Stimulated activated CD8-positive, alpha-beta memory T cell treated with anti-CD3 and anti-CD28 coated beads, Interleukin-4, amount 100 ng/mL, for 48 hours (primary cell): ENCODE measurements at regions not wholly inside any gene's neighbourhood (a gene's known extent, or its start where the extent isn't known, plus 50 kb on each side); places are given as distances from the start of the nearest gene placed in this dataset.

Experiments
- DNase-seq: peaks from one replicate; pipeline ENCODE4 v3.0.0-alpha.2; 2020

GRCh38 chr2:2574401-2575180, 243.5 kb upstream of the MYT1L start:
- no peak for DNase-seq

DNA sequence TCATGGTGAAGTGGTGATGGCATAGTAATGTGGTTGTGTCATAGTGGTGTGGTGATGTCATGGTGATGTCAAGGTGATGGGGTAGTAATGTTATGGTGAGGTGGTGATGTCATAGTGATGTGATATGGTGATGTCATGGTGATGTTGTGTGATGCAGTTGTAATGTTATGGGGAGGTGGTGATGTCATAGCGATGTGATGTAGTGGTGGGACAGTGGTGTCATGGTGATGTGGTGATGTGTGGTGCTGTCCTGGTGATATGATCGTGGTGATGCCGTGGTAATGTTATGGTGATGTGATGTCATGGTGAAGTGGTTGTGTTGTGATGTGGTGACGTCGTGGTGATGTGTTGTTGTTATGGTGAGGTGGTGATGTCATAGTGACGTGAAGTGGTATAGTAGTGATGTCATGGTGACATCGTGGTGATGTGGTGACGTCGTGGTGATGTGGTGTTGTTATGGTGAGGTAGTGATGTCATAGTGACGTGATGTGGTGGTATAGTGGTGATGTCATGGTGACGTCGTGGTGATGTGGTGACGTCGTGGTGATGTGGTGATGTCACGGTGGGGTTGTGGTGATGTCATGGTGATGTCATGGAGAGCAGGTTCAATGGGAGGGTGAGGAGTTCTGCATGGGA, 242.7 kb upstream of the MYT1L start:
- DNase-seq, result no peak

GRCh38 chr2:2573205-2573604, 242.1 kb upstream of the MYT1L start:
- DNase-seq, result no peak

DNA sequence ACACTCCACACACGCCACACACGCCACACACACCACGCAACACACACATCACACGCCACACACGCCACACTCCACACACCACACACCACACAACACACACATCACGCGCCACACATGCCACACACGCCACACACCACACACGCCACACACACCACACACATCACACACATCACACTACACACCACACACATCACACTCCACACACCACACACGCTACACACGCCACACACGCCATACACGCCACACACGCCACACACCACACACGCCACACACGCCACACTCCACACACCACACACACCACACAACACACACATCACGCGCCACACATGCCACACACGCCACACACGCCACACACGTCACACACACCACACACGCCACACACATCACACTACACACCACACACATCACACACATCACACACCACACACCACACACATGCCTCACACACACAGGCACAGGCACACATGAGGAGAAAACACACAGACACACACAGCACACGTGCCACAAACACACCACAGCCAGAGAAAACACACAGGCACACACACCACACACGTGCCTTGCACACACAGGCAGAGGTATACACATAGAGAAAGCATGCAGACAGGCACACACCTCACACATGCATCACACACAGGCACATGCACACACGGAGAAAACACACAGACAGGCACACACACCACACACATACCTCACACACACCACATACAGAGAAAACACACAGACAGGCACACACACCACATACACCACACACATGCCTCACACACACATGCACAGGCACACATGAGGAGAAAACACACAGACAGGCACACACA, 241.5 kb upstream of the MYT1L start:
- no peak for DNase-seq

- DNase-seq, result no peak
These were observed 240.5 kb upstream of the MYT1L start for GRCh38 chr2:2571301-2572150.

- DNase-seq, result no peak
These were observed 239.8 kb upstream of the MYT1L start for GRCh38 chr2:2570871-2571270.

- DNase-seq, result no peak
These were observed 239.3 kb upstream of the MYT1L start for GRCh38 chr2:2570360-2570759.

DNA sequence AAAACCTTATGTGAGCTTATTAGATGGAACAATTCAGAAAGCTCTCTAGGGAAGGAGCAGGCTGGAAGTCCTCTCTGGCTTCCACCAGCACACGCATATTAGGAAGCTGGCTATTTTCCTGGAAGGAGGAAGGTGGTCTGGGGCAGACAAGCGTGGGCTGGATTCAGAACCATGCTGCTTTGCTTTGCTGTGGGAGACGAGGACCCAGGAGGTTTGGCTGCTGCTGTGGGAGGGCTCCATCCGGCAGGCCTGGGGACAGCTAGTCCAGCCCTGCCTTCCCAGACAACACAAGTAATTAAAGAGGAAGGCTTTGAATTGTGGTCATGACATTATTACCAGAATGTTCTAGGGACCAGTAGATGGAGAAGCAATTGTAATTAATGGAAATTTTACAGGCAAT, 238.8 kb upstream of the MYT1L start:
- DNase-seq, result no peak

DNA sequence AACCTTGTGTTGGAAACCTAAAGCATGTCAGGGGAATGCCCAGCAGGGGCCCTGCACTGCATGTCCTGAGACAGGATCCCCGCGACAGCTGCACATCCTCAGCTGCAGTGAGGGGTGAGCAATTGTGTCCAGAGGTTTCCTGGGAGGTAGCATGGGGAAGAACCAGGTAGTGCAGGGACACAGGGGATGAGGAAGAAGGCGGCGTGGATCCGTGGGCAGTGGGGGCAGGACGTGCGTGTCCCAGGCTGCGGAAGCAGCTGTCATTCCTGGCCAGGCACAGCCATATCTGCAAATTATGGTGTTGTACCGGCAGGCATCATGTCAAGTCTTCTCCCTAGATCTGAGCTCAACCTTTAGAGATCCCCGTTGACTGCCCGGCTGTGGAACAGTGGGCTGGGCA, 238.2 kb upstream of the MYT1L start:
- no peak for DNase-seq

GRCh38 chr2:2568411-2568810, 237.3 kb upstream of the MYT1L start:
- no peak for DNase-seq

DNA sequence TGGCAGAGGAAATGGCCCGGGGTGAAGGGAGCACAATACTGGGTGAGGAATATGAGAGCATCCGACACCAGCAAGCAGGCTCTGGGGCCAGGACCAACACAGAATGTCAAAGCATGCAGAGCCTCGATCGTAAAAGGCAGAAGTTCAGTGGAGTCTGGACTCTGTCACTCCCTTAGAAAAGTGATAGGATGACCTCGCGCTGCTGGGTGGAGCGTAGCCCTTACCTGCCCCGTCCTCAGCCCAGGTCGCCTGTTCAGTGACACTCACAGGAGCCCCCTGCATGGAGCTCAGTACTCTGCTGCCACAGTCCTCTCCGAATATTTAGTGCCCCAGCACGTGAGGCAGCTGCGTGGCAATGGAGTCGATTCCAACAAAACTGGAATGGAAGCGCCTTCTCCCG, 236.7 kb upstream of the MYT1L start:
- DNase-seq, result no peak

GRCh38 chr2:2566396-2567323, 235.6 kb upstream of the MYT1L start:
- no peak for DNase-seq

- DNase-seq, result no peak
These were observed 234.6 kb upstream of the MYT1L start for GRCh38 chr2:2565671-2566070.

DNA sequence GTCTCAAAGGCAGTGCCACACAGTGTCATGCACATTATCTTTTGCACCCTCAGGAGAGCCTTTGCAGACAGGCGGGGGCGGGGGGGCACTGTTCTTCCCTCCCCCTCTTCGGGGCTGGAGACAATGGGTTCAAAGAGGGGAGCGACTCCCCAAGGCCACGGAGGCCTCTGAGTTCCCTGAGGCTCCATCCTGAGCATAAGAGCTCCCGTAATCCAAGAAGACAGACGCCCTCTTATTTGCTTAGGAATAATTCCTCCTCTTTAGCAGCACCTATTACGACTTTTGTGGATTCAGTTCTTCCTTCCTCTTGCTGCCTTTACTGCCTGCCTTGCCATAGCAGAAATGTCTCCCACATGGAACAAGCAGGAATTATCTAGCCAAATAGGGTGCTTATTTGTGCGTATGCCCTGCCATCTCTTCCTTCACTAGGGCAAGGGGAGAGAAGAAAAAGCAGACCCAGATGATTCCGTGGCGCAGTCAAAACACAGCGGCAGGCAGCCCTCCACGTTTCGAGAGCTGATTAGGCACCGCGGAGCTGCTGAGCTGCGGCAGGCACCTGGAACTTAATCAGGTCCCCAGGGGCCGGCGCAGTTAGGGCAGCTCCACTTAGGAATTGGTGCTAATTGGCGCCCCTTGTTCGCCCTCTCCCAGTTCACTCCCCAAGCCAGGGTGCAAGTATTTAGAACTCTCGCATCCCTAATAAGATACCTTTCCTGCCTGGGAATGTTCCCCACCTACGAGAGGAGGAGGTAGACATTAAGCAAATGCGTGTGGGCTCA, 233.4 kb upstream of the MYT1L start:
- no peak for DNase-seq

DNA sequence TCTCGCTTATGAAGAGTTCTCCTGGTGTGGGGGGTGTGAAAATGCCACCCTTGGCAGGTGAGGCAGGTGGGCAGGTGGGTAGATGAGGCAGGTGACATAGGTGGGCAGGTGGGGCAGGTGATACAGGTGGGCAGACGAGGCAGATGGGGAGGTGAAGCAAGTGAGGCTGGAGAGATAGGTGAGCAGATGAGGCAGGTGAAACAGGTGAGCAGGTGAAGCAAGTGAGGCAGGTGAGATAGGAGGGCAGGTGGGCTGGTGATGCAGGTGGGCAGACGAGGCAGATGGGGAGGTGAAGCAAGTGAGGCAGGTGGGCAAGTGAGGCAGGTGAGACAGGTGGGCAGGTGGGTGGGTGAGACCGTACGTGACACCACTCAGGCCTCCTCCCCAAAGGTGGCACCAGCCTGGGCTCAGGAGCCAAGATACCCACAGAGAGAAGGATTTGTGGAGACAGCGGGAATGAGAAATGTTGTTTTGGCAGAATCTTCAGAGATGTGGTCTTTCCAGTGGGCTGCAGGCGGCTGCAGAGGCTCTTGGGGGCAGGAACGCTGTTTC, 232.3 kb upstream of the MYT1L start:
- no peak for DNase-seq

GRCh38 chr2:2562867-2563266, 231.8 kb upstream of the MYT1L start:
- no peak for DNase-seq

DNA sequence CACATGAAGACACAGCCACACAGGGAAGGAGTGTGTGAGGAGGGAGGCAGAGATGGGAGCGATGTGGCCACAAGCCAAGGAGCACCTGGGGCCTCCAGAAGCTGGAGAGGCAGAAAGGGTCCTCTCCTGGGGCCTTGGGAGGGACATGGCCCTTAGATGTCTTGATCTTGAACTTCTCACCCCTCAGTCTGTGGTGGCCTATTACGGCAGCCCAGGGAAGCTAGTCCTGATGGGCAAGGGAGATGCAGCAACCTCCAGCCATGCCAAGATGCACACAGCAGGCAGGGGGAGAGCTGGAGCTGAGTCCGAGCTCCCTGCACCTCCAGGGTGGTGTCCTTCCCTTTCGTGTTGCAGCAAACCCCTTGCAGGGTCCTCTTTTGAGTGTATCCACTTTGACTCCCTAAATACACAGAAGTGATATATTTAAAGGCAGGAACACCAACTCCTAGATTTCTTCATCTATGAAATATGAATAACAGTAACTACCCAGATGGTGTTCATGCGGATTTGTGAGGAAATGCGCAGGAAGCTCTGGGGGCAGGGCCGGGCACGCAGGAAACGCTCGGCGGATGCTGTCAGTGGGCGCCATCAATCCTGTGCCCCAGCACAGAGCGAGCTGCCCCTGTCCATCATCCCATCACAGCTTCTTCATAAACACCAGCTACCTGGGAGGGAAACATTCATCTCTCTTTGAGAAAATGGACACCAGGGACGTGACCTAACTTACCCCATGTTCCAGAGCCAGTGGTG, 230.4 kb upstream of the MYT1L start:
- DNase-seq, result no peak

DNA sequence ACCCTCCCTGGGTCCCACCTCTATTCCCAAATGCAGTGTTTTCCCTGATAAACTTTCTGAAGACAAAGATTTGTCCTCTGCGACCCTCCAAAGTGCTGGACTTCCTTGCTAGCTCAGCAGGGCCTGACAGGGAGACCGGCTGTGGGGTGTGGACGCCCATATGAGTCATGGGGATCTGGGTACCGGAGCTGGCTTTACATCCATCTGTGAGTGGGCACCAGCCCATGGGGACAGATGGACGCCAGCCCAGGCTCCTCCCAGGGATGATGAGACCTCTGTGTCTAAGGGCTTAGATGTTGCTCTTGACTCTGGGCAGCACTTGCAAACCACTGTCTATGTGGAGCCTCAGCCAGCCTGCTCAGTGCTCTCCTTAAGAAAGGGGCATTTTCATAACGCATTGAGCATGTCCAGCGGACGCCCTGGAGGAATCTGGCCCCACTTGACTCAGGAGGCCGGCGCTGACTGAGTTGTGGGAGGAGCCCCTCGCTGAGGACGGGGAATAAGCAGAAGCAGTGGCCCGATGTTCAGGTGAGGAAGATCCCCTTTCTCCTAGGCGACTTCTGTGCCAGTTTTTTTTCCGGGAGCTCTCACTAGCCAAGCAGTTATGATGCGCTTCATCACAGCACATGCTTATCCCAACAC, 229.4 kb upstream of the MYT1L start:
- no peak for DNase-seq

GRCh38 chr2:2558476-2558875, 227.4 kb upstream of the MYT1L start:
- no peak for DNase-seq
